HG03354 (cell line): ENCODE measurements at regions not wholly inside any gene's neighbourhood (a gene's known extent, or its start where the extent isn't known, plus 50 kb on each side); places are given as distances from the start of the nearest gene placed in this dataset.

Experiments
- ATAC-seq: cut with Tn5 transposase; IDR thresholded peaks from one replicate; pipeline ENCODE4 v1.9.1; 2021; ENCODE audit warnings: mild to moderate bottlenecking; ENCODE audit not compliant: unreplicated experiment, poor library complexity, severe bottlenecking

DNA sequence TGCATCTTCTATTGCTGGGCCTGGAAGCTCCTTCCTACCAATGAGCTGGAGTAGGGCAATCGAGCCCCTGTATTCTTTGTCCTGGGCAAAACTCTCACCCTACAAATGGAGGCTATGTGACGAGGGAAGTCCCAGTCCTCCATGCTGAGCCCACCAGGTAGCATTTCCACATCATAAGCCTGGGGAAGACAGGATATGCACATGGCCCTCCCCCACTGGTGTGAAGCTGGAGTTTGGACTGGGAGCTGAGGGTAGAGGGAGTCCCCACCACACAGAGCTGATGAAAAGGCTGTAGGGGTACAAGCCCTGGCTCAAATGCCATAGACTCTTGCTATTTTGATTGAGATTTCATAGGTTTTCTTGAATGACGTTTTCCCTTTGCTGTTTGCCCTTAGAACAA lies 99.5 kb upstream of the FOXC1 start:
- no peak for ATAC-seq

DNA sequence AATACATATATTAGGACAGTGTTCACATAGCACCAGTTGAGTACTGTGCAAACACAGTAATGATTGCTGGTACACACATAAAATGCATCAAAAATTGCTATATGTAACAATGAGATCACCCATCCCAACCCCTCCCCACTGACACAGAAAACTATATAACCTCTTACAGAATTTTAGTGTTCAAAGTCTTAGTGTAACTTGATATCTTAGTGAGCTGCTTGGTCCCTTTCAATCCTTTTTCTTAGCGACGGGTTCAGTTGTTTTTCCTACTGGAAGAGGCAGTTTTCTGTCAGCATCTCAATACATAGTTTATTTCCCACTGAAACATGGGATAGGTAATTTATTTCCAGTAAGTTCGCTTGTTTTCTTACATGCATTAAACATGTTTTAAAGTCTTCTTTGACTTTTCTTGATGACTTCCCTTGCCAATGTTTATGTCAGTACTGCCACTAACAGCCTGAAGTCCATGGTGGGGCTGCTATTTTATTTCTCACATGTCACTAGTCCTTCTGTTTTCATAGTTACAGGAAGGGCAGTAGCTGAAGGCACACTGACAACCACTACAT lies 96.4 kb upstream of the FOXC1 start:
- ATAC-seq, result no peak

- no peak for ATAC-seq
These were observed 95.6 kb upstream of the FOXC1 start for GRCh38 chr6:1514078-1514477.

DNA sequence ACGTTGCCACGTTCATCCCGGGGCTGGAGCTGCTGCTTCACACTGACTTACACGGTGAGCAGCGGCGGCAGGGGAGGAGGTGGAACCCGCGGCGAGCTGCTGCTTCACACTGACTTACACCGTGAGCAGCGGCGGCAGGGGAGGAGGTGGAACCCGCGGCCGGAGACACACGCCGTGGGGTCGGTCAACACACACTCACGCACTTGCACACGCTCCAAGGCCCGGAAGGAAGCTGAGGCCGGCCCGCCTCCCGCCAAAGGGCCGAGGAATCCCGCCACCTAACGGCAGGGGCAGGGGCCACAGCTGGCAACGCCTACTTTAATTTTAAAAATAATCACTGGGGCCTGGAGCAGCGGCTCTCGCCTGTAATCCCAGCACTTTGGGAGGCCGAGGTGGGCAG lies 94.4 kb upstream of the FOXC1 start:
- no peak for ATAC-seq

DNA sequence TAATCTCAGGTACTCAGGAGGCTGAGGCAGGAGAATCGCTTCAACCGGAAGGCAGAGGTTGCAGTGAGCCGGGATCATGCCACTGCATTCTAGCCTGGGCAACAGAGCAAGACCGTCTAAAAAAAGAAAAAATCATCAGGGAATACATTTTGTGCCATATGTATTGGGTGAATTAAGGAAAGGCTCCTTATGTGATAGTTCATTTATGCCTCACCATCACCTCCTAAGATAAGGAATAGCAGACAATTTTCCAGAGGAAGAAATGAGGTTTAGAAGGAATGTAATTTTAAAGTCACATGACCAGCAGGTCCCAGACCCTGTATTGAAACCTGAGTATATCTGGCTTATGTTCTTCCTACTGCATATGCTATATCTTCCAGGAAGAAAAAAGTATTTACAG lies 93.9 kb upstream of the FOXC1 start:
- ATAC-seq, result no peak

- ATAC-seq, result no peak
These were observed 92.8 kb upstream of the FOXC1 start for GRCh38 chr6:1516742-1517520.

GRCh38 chr6:1518855-1519254 lies 90.9 kb upstream of the FOXC1 start:
- no peak for ATAC-seq

- no peak for ATAC-seq
These were observed 90.1 kb upstream of the FOXC1 start for GRCh38 chr6:1519597-1519996.

- no peak for ATAC-seq
These were observed 86.9 kb upstream of the FOXC1 start for GRCh38 chr6:1522779-1523178.

DNA sequence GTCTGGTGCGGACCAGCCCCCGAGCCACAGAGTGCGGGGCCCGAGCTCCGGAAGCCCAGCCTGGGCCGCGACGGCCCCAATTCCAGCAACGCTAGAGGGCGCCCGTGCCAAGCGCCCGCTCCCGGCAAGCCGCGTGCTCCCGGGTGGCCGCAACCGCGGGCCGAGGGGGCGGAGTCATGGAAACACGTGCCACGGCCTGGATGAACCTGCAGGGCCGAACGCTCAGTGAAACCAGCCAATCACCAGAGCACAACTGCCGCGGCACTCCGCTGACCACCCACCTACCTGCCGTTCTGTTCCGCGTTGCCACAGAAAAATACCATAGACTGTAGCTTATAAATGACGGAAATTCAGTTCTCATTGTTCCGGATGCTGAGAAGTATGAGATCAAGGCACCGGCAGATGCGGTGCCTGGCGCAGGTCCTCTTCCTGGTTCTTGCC lies 85.7 kb upstream of the FOXC1 start:
- no peak for ATAC-seq

DNA sequence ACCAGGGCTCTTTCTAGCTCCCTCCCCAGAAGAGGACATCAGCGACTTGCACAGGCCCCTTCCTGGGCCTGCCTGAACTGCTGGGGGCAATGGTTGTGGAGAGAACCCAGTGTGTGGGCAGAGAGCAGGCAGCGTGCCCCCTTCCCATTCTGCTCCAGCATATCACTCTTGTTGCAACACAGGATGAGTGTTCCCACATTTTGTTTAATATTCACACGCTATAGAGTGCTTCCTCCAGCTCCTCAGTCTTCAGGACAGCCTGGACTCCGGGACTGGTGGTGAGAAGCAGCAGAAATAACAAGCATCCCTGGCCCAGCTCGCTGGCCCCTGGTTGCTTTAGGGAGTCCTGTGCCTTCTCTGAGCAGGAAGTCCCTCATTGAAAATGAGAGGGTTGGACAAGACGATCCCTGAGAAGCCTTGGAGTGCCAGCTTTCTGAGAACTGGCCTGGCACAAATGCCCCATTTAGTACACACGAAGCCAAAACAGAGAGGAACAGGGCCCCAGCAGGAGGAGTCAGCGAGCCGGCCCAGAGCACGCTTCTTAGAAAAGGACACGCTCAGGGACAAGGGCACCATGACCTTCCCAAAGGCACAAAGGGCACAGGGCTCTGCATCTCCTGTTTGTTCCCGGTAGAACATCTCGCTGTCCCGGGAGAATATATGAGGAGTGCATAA lies 84.2 kb upstream of the FOXC1 start:
- ATAC-seq, result no peak

- ATAC-seq, result no peak
These were observed 83.2 kb upstream of the FOXC1 start for GRCh38 chr6:1526398-1527072.

GRCh38 chr6:1527073-1527457 lies 82.7 kb upstream of the FOXC1 start:
- ATAC-seq, result no peak

DNA sequence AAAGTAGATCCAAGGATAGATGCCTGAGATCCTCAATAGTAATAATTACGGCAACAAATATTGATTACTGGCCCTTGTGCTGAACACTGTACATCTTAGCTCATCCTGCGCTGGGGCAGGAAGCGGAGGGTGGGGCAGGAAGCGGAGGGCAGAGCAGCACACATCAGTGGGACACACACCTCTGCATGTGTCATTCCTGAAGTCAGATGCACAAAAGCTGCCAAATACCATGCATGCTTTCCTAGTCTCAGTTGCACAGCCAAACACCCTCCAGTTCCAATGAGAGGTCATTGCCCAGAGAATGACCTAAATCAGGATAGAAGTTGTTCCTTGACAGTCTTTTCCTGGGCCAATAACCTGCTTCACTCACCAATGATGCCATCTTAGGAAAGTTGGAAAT lies 74.4 kb upstream of the FOXC1 start:
- ATAC-seq, result no peak

- ATAC-seq, result no peak
These were observed 72.9 kb upstream of the FOXC1 start for GRCh38 chr6:1536526-1537429.

DNA sequence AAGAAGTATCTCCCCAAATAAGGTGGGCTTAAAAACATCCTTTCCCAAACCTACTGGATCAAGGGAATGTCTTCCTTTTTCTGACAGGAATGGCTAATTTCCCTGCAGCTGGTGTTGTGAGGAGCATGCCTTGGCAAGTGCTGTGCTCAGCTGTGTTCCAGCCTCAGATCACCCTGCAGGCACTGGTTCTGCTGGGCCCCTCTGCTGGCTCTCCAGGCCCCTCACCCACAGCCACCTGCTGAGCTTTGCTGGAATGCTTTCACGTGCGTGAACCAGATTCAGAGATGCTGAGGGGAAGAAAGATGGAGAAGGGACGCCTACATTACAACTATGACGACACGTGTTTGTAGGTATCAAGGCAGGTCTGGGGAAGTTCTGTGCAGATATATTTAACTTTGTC lies 71.3 kb upstream of the FOXC1 start:
- no peak for ATAC-seq

GRCh38 chr6:1538810-1539478 lies 70.8 kb upstream of the FOXC1 start:
- ATAC-seq, result no peak

GRCh38 chr6:1540864-1541521 lies 68.7 kb upstream of the FOXC1 start:
- ATAC-seq, result no peak

DNA sequence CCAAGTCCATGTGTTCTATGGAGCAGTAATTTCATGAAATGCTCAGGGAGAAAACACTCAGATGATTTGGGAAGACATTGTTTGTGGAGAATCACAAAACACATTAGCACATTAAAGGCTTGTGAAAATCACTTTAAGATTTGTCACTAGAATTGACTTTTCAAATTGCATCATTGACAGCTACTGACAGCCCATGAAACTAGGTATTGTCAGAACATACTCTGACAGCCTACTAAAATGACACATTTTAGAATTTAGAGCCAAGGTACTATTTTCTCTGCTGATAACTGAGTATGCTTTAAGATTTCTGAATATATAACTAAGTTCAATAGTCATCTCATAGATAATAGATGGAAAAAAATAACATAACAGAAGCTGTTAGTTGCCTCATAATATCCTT lies 67.4 kb upstream of the FOXC1 start:
- no peak for ATAC-seq
